ENCODE measurements at regions not wholly inside any gene's neighbourhood (a gene's known extent, or its start where the extent isn't known, plus 50 kb on each side); places are given as distances from the start of the nearest gene placed in this dataset.
"Not testable (repeated sequence)": the region's sequence is repeated elsewhere in the genome, so short reads cannot be mapped to it uniquely, and the experiment has no call there.

GRCh38 chr5:40111036-40111435 lies 568.7 kb upstream of the PTGER4 start:
- DNase-seq = not testable (repeated sequence)

GRCh38 chr5:40108764-40109390 lies 570.8 kb upstream of the PTGER4 start:
- DNase-seq = not testable (repeated sequence)

- not testable (repeated sequence) for DNase-seq
These were observed 571.9 kb upstream of the PTGER4 start for GRCh38 chr5:40107786-40108185.

GRCh38 chr5:40106847-40107246 lies 572.9 kb upstream of the PTGER4 start:
- DNase-seq = no peak

GRCh38 chr5:40098313-40098712 lies 581.4 kb upstream of the PTGER4 start:
- no peak for DNase-seq

- DNase-seq = no peak
These were observed 586.2 kb upstream of the PTGER4 start for GRCh38 chr5:40093550-40093949.

GRCh38 chr5:40089269-40089668 lies 590.4 kb upstream of the PTGER4 start:
- no peak for DNase-seq

GRCh38 chr5:40084614-40085013 lies 595.1 kb upstream of the PTGER4 start:
- DNase-seq = no peak

GRCh38 chr5:40082313-40082712 lies 597.4 kb upstream of the PTGER4 start:
- DNase-seq = no peak

GRCh38 chr5:40080191-40080590 lies 599.5 kb upstream of the PTGER4 start:
- DNase-seq = no peak

- no peak for DNase-seq
These were observed 600.7 kb upstream of the PTGER4 start for GRCh38 chr5:40078898-40079575.

- DNase-seq = no peak
These were observed 604.9 kb upstream of the PTGER4 start for GRCh38 chr5:40074826-40075225.

- DNase-seq = no peak
These were observed 605.8 kb upstream of the PTGER4 start for GRCh38 chr5:40073927-40074326.

GRCh38 chr5:40071870-40072269 lies 607.8 kb upstream of the PTGER4 start:
- DNase-seq = no peak

- DNase-seq = no peak
These were observed 613.1 kb upstream of the PTGER4 start for GRCh38 chr5:40066616-40067015.

- DNase-seq = no peak
These were observed 626.9 kb upstream of the PTGER4 start for GRCh38 chr5:40052808-40053207.

GRCh38 chr5:40046792-40047191 lies 622.0 kb upstream of the DAB2 start:
- no peak for DNase-seq

- DNase-seq = no peak
These were observed 620.6 kb upstream of the DAB2 start for GRCh38 chr5:40045429-40045828.

GRCh38 chr5:40043916-40044315 lies 619.1 kb upstream of the DAB2 start:
- no peak for DNase-seq

- DNase-seq = no peak
These were observed 616.7 kb upstream of the DAB2 start for GRCh38 chr5:40041452-40041851.

- DNase-seq = no peak
These were observed 612.9 kb upstream of the DAB2 start for GRCh38 chr5:40037713-40038112.

- no peak for DNase-seq
These were observed 609.7 kb upstream of the DAB2 start for GRCh38 chr5:40034441-40034840.

GRCh38 chr5:40033411-40033810 lies 608.6 kb upstream of the DAB2 start:
- no peak for DNase-seq

- no peak for DNase-seq
These were observed 608.2 kb upstream of the DAB2 start for GRCh38 chr5:40033009-40033408.

GRCh38 chr5:40030661-40031060 lies 605.9 kb upstream of the DAB2 start:
- DNase-seq = no peak
